ENCODE measurements at regions not wholly inside any gene's neighbourhood (a gene's known extent, or its start where the extent isn't known, plus 50 kb on each side); places are given as distances from the start of the nearest gene placed in this dataset.

GRCh38 chr4:54794579-54794978 is 136.8 kb downstream of the KIT start:
- H3K27me3 Mint-ChIP-seq: no peaks in the 10 kb centered on the region
- Histone ChIP-seq H3K4me3 (ENCODE audit: low read depth, low read length) (no peak overlapping the region), H3K36me3 (ENCODE audit: control insufficient read depth, insufficient read depth, low read length) (no peaks in the 10 kb centered on the region), H3K27ac (ENCODE audit: insufficient read depth, low read length, poor library complexity, severe bottlenecking) (no peak overlapping the region), H3K4me1 (ENCODE audit: control insufficient read depth, insufficient read depth, low read length, poor library complexity, severe bottlenecking) (no peaks in the 10 kb centered on the region), H3K9me3 (ENCODE audit: control insufficient read depth in 2 of 2, low read length in 2 of 2) (no peaks in the 10 kb centered on the region), H3K27me3 (ENCODE audit: control insufficient read depth, insufficient read depth, low read length) (no peaks in the 10 kb centered on the region)
- no peak overlapping the region for H3K27ac Mint-ChIP-seq
- no peaks in the 10 kb centered on the region for H3K36me3 Mint-ChIP-seq
- H3K9me3 Mint-ChIP-seq: peaks cover 0 to 5% (median 0%) of the 10 kb centered on the region in 7 donors
- DNase-seq (no peak), ATAC-seq (ENCODE audit: low read depth in 2 of 2) (no peak)
- H3K4me1 Mint-ChIP-seq: no peaks in the 10 kb centered on the region
- H3K4me3 Mint-ChIP-seq: no peak overlapping the region

- Mint-ChIP-seq H3K27ac (no peak overlapping the region), H3K9me3 (peaks cover 0 to 4% (median 0%) of the 10 kb centered on the region in 7 donors), H3K27me3 (no peaks in the 10 kb centered on the region), H3K4me3 (no peak overlapping the region), H3K36me3 (no peaks in the 10 kb centered on the region), H3K4me1 (no peaks in the 10 kb centered on the region)
- Histone ChIP-seq H3K36me3 (ENCODE audit: control insufficient read depth, insufficient read depth, low read length) (no peaks in the 10 kb centered on the region), H3K9me3 (ENCODE audit: control insufficient read depth in 2 of 2, low read length in 2 of 2) (no peaks in the 10 kb centered on the region), H3K27me3 (ENCODE audit: control insufficient read depth, insufficient read depth, low read length) (no peaks in the 10 kb centered on the region), H3K27ac (ENCODE audit: insufficient read depth, low read length, poor library complexity, severe bottlenecking) (no peak overlapping the region), H3K4me1 (ENCODE audit: control insufficient read depth, insufficient read depth, low read length, poor library complexity, severe bottlenecking) (no peaks in the 10 kb centered on the region), H3K4me3 (ENCODE audit: low read depth, low read length) (no peak overlapping the region)
- ATAC-seq (ENCODE audit: low read depth in 2 of 2) (no peak), DNase-seq (no peak)
These were observed 136.2 kb downstream of the KIT start for GRCh38 chr4:54793856-54794422.
